Fibroblast of the aortic adventitia (primary cell): ENCODE measurements at regions not wholly inside any gene's neighbourhood (a gene's known extent, or its start where the extent isn't known, plus 50 kb on each side); places are given as distances from the start of the nearest gene placed in this dataset.

Source experiments
- DNase-seq: peaks from one replicate; pipeline ENCODE4 v3.0.0-alpha.2; 2010; ENCODE audit warnings: low read depth
- H3K4me3 ChIP-seq: 2 replicates; pipeline ENCODE4 v1.5.1; 2011; ENCODE audit warnings: low read depth, mild to moderate bottlenecking, control low read depth, low read length, moderate library complexity
- TF ChIP-seq, protein P1 (sequence below): IDR thresholded peaks from 2 replicates; pipeline ENCODE4 v1.5.1; 2011; ENCODE audit warnings: mild to moderate bottlenecking, low read length, control low read depth, inconsistent platforms; ENCODE audit not compliant: insufficient read depth

DNA sequence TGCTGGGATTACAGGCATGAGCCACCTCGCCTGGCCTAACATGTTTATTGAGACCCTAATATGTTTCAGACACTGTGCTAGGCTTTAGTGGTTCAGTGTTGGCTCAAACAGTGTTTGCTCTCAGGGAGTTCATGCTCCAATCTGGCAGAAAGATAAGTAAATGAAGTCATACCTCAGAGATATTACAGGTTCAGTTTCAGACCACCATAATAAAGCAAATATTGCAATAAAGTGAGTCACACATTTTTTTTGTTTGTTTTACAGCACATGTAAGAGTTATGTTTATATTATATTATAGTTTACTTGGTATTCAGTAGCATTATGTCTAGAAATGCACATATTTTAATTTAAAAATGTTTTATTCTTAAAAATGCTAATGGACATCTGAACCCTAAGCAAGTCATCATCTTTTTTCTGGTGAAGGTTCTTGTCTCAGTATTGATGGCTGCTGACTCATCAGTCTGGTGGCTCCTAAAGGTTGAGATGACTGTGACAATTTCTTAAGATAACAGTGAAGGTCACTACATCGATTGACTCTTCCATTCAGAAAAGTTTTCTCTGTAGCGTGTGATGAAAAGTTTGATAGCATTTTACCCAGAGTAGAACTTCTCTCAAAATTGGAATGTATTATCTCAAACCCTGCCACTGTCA lies 243.0 kb upstream of the ANO5 start:
- H3K4me3 ChIP-seq = no peak overlapping the region
- TF ChIP-seq, protein P1, sequence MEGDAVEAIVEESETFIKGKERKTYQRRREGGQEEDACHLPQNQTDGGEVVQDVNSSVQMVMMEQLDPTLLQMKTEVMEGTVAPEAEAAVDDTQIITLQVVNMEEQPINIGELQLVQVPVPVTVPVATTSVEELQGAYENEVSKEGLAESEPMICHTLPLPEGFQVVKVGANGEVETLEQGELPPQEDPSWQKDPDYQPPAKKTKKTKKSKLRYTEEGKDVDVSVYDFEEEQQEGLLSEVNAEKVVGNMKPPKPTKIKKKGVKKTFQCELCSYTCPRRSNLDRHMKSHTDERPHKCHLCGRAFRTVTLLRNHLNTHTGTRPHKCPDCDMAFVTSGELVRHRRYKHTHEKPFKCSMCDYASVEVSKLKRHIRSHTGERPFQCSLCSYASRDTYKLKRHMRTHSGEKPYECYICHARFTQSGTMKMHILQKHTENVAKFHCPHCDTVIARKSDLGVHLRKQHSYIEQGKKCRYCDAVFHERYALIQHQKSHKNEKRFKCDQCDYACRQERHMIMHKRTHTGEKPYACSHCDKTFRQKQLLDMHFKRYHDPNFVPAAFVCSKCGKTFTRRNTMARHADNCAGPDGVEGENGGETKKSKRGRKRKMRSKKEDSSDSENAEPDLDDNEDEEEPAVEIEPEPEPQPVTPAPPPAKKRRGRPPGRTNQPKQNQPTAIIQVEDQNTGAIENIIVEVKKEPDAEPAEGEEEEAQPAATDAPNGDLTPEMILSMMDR = no peak
- no peak for DNase-seq

GRCh38 chr11:21963013-21963412 lies 229.9 kb upstream of the ANO5 start:
- no peak overlapping the region for H3K4me3 ChIP-seq
- TF ChIP-seq, protein P1 = no peak
- DNase-seq = no peak

GRCh38 chr11:21965221-21965620 lies 227.7 kb upstream of the ANO5 start:
- DNase-seq = no peak
- TF ChIP-seq, protein P1 = no peak
- no peak overlapping the region for H3K4me3 ChIP-seq

DNA sequence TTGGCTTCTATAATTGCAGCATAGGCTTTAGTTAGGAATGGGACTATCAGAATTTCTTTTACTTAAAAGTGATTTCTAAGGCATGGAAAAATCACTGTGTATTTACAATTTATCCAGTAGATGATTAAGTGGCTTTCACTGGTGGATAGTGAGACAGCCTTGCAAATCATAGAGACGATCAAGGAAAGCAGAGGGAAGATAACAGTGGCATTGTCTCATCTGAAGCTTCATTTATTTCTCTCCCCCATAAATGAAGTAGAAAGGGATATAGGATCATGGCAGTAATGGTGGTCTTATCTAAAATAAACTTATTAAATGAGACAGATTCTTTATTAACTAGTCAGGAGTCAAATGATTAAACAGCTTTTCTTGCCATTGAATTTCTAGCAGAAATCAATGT lies 224.2 kb upstream of the ANO5 start:
- TF ChIP-seq, protein P1 = no peak
- DNase-seq = no peak
- H3K4me3 ChIP-seq = no peak overlapping the region

GRCh38 chr11:21969841-21970240 lies 223.0 kb upstream of the ANO5 start:
- DNase-seq = no peak
- TF ChIP-seq, protein P1 = no peak
- no peak overlapping the region for H3K4me3 ChIP-seq

DNA sequence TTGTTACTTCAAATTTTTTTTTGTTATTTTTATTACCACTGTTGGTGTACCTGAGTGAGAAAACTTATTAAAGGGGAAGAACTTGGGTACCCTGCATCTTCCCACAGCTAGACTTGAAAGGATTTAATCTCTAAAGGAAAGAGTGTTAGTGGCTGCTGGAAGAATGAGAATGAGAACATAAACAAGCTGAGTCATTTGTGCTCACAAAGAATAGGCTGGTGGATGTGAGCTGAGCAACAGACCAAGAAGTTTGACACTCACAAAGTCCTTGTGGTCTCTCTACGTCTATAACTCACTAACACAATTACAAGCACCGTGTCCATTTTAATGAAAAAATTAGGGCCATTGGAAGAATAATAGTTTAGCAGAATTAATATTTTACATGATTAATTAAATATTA lies 217.6 kb upstream of the ANO5 start:
- H3K4me3 ChIP-seq = no peak overlapping the region
- TF ChIP-seq, protein P1 = no peak
- no peak for DNase-seq

- TF ChIP-seq, protein P1 = no peak
- no peak overlapping the region for H3K4me3 ChIP-seq
- no peak for DNase-seq
Measured at GRCh38 chr11:21976210-21976609, 216.7 kb upstream of the ANO5 start.
